ENCODE measurements at regions not wholly inside any gene's neighbourhood (a gene's known extent, or its start where the extent isn't known, plus 50 kb on each side); places are given as distances from the start of the nearest gene placed in this dataset.

- no peak for ATAC-seq
- Histone ChIP-seq H3K4me3 (no peak overlapping the region), H3K36me3 (ENCODE audit: control insufficient read depth, insufficient read depth, low read length) (no peaks in the 10 kb centered on the region), H3K9me3 (replicated peaks; ENCODE audit: control insufficient read depth, insufficient read depth, low read depth, low read length) (no peaks in the 10 kb centered on the region), H2AFZ (ENCODE audit: low read depth, low read length) (no peak overlapping the region), H3K79me2 (ENCODE audit: control insufficient read depth, insufficient read depth, low read length) (no peaks in the 10 kb centered on the region), H4K20me1 (replicated peaks; ENCODE audit: control insufficient read depth, insufficient read depth, low read length) (no peaks in the 10 kb centered on the region), H3K9me1 (ENCODE audit: control insufficient read depth, insufficient read depth, low read length) (no peaks in the 10 kb centered on the region), H3K4me2 (ENCODE audit: insufficient read depth, low read length) (no peak overlapping the region), H3K27me3 (ENCODE audit: control insufficient read depth in 2 of 2, insufficient read depth in 2 of 2, low read length in 2 of 2) (peaks cover under 1 to 48% of the 10 kb centered on the region in 2 experiments; a peak in 3 of 5 replicates), H3K27ac (ENCODE audit: extremely low read depth, low read depth, low read length) (no peak overlapping the region), H3K9ac (ENCODE audit: insufficient read depth in 1 of 2, low read depth in 2 of 2, low read length in 2 of 2) (no peak overlapping the region; a peak in 1 of 4 replicates), H3K4me1 (replicated peaks in 1 of 2; ENCODE audit: control insufficient read depth in 2 of 2, insufficient read depth in 2 of 2, low read length in 2 of 2) (no peaks in the 10 kb centered on the region; a peak in 1 of 5 replicates)
- 1% methylated on average over 12 of the region's 17 CpGs for WGBS (ENCODE audit: insufficient coverage, low coverage, missing lambda C conversion rate)
- no peak for FAIRE-seq
- CTCF ChIA-PET (ENCODE audit: low intra/inter-chr PET ratio), result no interaction called here
- intact Hi-C loops (cut with micrococcal nuclease), result no loop called here
- no TSS peak for BruUV-seq (replicated peaks)
- no peak for TF ChIP-seq RBM22 (IDR thresholded peaks at IDR 0.05; ENCODE audit: low read depth, low read length, poor library complexity, severe bottlenecking)
- TF ChIP-seq PKNOX1 (IDR thresholded peaks at IDR 0.05), result no peak
- no peak for TF ChIP-seq ILF3 (IDR thresholded peaks at IDR 0.05; ENCODE audit: borderline replicate concordance)
- TF ChIP-seq ELK3 (CRISPR knock-in tag; IDR thresholded peaks at IDR 0.05), result no peak
- TF ChIP-seq HMG20A (CRISPR knock-in tag; conservative IDR thresholded peaks at IDR 0.05), result no peak
- TF ChIP-seq NKRF (IDR thresholded peaks at IDR 0.05; ENCODE audit: borderline replicate concordance), result no peak
- TF ChIP-seq SIN3A (IDR thresholded peaks at IDR 0.05; ENCODE audit: borderline replicate concordance in 2 of 2, control insufficient read depth in 1 of 2, low read depth in 2 of 2, low read length in 2 of 2), result no peak
- no peak for TF ChIP-seq THRB (CRISPR knock-in tag; conservative IDR thresholded peaks at IDR 0.05)
- no peak for TF ChIP-seq ETV1 (tag; conservative IDR thresholded peaks at IDR 0.05; ENCODE audit: low read depth)
- no peak for TF ChIP-seq TSC22D4 (tag; IDR thresholded peaks at IDR 0.05)
- no peak for TF ChIP-seq SMC3 (conservative IDR thresholded peaks at IDR 0.05; ENCODE audit: insufficient read depth, low read depth, low read length)
- no peak for TF ChIP-seq NCOA4 (IDR thresholded peaks at IDR 0.05; ENCODE audit: partially characterized antibody)
- TF ChIP-seq ATF7 (IDR thresholded peaks at IDR 0.05), result no peak
- no peak for TF ChIP-seq FOXP1 (CRISPR knock-in tag; IDR thresholded peaks at IDR 0.05)
- TF ChIP-seq BCOR (IDR thresholded peaks at IDR 0.05), result no peak
- TF ChIP-seq NR2C1 (IDR thresholded peaks at IDR 0.05), result no peak
- no peak for TF ChIP-seq NR2C1 (tag; IDR thresholded peaks at IDR 0.05)
- in situ Hi-C loops (cut with MboI), result no loop called here
- peak in 2 of 4 experiments; percentile 4 to 17 for DNase-seq (ENCODE audit: extremely low read depth in 1 of 4, low spot score in 3 of 4)
- POLR2A ChIA-PET, result no interaction called here
Observed at GRCh38 chr9:93898502-93899426, 56.4 kb downstream of the BARX1 start.
